Gastroesophageal sphincter (tissue), 4 donors: ENCODE measurements at regions not wholly inside any gene's neighbourhood (a gene's known extent, or its start where the extent isn't known, plus 50 kb on each side); places are given as distances from the start of the nearest gene placed in this dataset.
A peak's percentile ranks its signal among the peaks of the same experiment; 100 is the strongest.

Experiments
- ATAC-seq: fragments of 150-250 bp; one replicate; pipeline ENCODE4 v1.9.1; 2016; ENCODE audit warnings: mild to moderate bottlenecking, moderate library complexity
- H3K27ac ChIP-seq, 4 donors: fragments of 200-600 bp; sonication (generic) in 3 of 4; 1 replicate in 3 of 4; 2 replicates in 1 of 4; pipeline ENCODE4 v1.5.1; 2016 to 2019
- H3K27me3 ChIP-seq: fragments of 200-600 bp; sonication (generic); one replicate; pipeline ENCODE4 v1.5.1; 2019
- H3K36me3 ChIP-seq, 2 donors: fragments of 200-600 bp; sonication (generic); one replicate each; pipeline ENCODE4 v1.5.1; 2019; ENCODE audit warnings: control low read depth in 1 of 2
- H3K4me1 ChIP-seq, 3 donors: fragments of 200-600 bp; sonication (generic); 1 replicate in 2 of 3; 2 replicates in 1 of 3; pipeline ENCODE4 v1.5.1; 2016 to 2019; ENCODE audit warnings: control low read depth in 2 of 3
- H3K4me3 ChIP-seq, 2 donors: fragments of 200-600 bp; sonication (generic); one replicate each; pipeline ENCODE4 v1.5.1; 2019; ENCODE audit warnings: mild to moderate bottlenecking in 1 of 2, moderate library complexity in 1 of 2
- H3K9me3 ChIP-seq, 3 donors: fragments of 200-600 bp; sonication (generic); one replicate each; pipeline ENCODE4 v1.5.1; 2017 to 2019; ENCODE audit warnings: control low read depth in 2 of 3
- CTCF ChIP-seq, 4 experiments: fragments of 200-600 bp in 2 of 4; fragments of 450-650 bp in 2 of 4; sonication (generic) in 1 of 4; IDR thresholded peaks; one replicate each; pipeline ENCODE4 v1.5.1; 2017 to 2019; ENCODE audit warnings: antibody characterized with exemption in 4 of 4, mild to moderate bottlenecking in 2 of 4, moderate library complexity in 2 of 4
- EP300 ChIP-seq: sonication (generic); formaldehyde crosslinking; IDR thresholded peaks from one replicate; pipeline ENCODE4 v1.6.1; 2017; ENCODE audit warnings: antibody characterized with exemption, mild to moderate bottlenecking
- POLR2A ChIP-seq, 2 donors: fragments of 450-650 bp; IDR thresholded peaks; one replicate each; pipeline ENCODE4 v1.6.1; 2017; ENCODE audit warnings: antibody characterized with exemption in 2 of 2, mild to moderate bottlenecking in 2 of 2, moderate library complexity in 1 of 2
- POLR2AphosphoS5 ChIP-seq: sonication (generic); formaldehyde crosslinking; IDR thresholded peaks from one replicate; pipeline ENCODE4 v1.6.1; 2017; ENCODE audit warnings: antibody characterized with exemption
- WGBS, 2 donors: methylation state at CpG; one replicate each; pipeline ENCODE4 v1.1.5; 2018; ENCODE audit warnings: low coverage in 1 of 2; 5-methylcytosine and 5-hydroxymethylcytosine counted together

GRCh38 chr3:177435301-177435700, 238.0 kb upstream of the TBL1XR1 start:
- TF ChIP-seq POLR2AphosphoS5 (no peak), POLR2A (IDR thresholded peaks at IDR 0.05) (no peak), CTCF (IDR thresholded peaks at IDR 0.05) (no peak), EP300 (no peak)
- no peaks in the 10 kb centered on the region for H3K36me3 ChIP-seq
- H3K4me1 ChIP-seq: peaks cover 7 to 19% (median 8%) of the 10 kb centered on the region in 3 donors
- no peaks in the 10 kb centered on the region for H3K27me3 ChIP-seq
- ATAC-seq: no peak
- no peak overlapping the region for H3K4me3 ChIP-seq
- H3K27ac ChIP-seq: no peak overlapping the region
- no peaks in the 10 kb centered on the region for H3K9me3 ChIP-seq
- 73 to 83% methylated on average over 3 of the region's 3 CpGs for WGBS, 2 donors

- TF ChIP-seq POLR2AphosphoS5: no peak
- TF ChIP-seq CTCF (IDR thresholded peaks at IDR 0.05): no peak
- WGBS, 2 donors: 83 to 88% methylated on average over 4 to 5 of the region's 5 CpGs
- no peaks in the 10 kb centered on the region for H3K9me3 ChIP-seq
- no peak overlapping the region for H3K27ac ChIP-seq
- no peaks in the 10 kb centered on the region for H3K36me3 ChIP-seq
- peaks cover 11 to 33% (median 12%) of the 10 kb centered on the region in 3 donors for H3K4me1 ChIP-seq
- ATAC-seq: no peak
- H3K4me3 ChIP-seq: no peak overlapping the region
- no peaks in the 10 kb centered on the region for H3K27me3 ChIP-seq
Measured at GRCh38 chr3:177437513-177438337, 240.4 kb upstream of the TBL1XR1 start.

- H3K27ac ChIP-seq: peak overlapping the region in 2 of 4 donors; percentile 84 to 86
- no peaks in the 10 kb centered on the region for H3K36me3 ChIP-seq
- H3K27me3 ChIP-seq: no peaks in the 10 kb centered on the region
- no peaks in the 10 kb centered on the region for H3K9me3 ChIP-seq
- no peak overlapping the region for H3K4me3 ChIP-seq
- no peak for TF ChIP-seq POLR2AphosphoS5
- TF ChIP-seq CTCF (IDR thresholded peaks at IDR 0.05): no peak
- no peak for TF ChIP-seq EP300
- no peak for TF ChIP-seq POLR2A (IDR thresholded peaks at IDR 0.05)
- peaks cover 11 to 41% (median 12%) of the 10 kb centered on the region in 3 donors for H3K4me1 ChIP-seq
- WGBS, 2 donors: 90 to 95% methylated on average over 6 to 7 of the region's 7 CpGs
- ATAC-seq: no peak
Measured at GRCh38 chr3:177438596-177439220, 241.4 kb upstream of the TBL1XR1 start.

GRCh38 chr3:177439694-177440269, 242.5 kb upstream of the TBL1XR1 start:
- WGBS, 2 donors: 20 to 29% methylated on average over 3 of the region's 3 CpGs
- TF ChIP-seq EP300 (no peak), POLR2AphosphoS5 (peak; percentile 83), POLR2A (IDR thresholded peaks at IDR 0.05) (no peak)
- no peak for ATAC-seq
- Histone ChIP-seq H3K4me3 (no peak overlapping the region), H3K9me3 (no peaks in the 10 kb centered on the region), H3K4me1 (peaks cover 11 to 46% (median 12%) of the 10 kb centered on the region in 3 donors), H3K27me3 (no peaks in the 10 kb centered on the region), H3K27ac (peak overlapping the region; percentile 48 to 86 (median 81)), H3K36me3 (no peaks in the 10 kb centered on the region)

- no peaks in the 10 kb centered on the region for H3K9me3 ChIP-seq
- 85 to 89% methylated on average over 7 to 8 of the region's 8 CpGs for WGBS, 2 donors
- TF ChIP-seq CTCF (IDR thresholded peaks at IDR 0.05) (no peak), EP300 (no peak), POLR2A (IDR thresholded peaks at IDR 0.05) (no peak), POLR2AphosphoS5 (no peak)
- no peaks in the 10 kb centered on the region for H3K36me3 ChIP-seq
- peak overlapping the region; percentile 78 to 97 (median 85) for H3K27ac ChIP-seq
- no peak overlapping the region for H3K4me3 ChIP-seq
- H3K4me1 ChIP-seq: peaks cover 12 to 49% (median 13%) of the 10 kb centered on the region in 3 donors
- no peaks in the 10 kb centered on the region for H3K27me3 ChIP-seq
- ATAC-seq: no peak
Measured at GRCh38 chr3:177440456-177441104, 243.3 kb upstream of the TBL1XR1 start.
